MCF 10A (cell line): ENCODE measurements at regions not wholly inside any gene's neighbourhood (a gene's known extent, or its start where the extent isn't known, plus 50 kb on each side); places are given as distances from the start of the nearest gene placed in this dataset.

Experiments used
- BruUV-seq: library from RNA; stranded (reverse); fragments of 400-500 nt; replicated peaks from 2 replicates; lab custom pipeline; 2021; lab: Mats Ljungman, UMichigan
- CTCF ChIA-PET: fragments of 300-600 bp; sonication (Branson Sonifier 250); formaldehyde crosslinking; extraction: SDS; loops from one replicate; lab custom pipeline; 2021; ENCODE audit warnings: antibody characterized with exemption, inconsistent platforms; lab: Yijun Ruan, JAX
- POLR2A ChIA-PET: fragments of 300-600, 350-650 bp; sonication (Branson Sonifier 250); formaldehyde crosslinking; extraction: SDS; loops from one replicate; lab custom pipeline; 2020; ENCODE audit warnings: antibody characterized with exemption, inconsistent platforms; lab: Yijun Ruan, JAX
- DNase-seq: peaks from one replicate; pipeline ENCODE4 v3.0.0-alpha.2; 2018; ENCODE audit not compliant: unreplicated experiment
- H3K27ac Mint-ChIP-seq: one replicate; pipeline ENCODE4 v1.8.0; 2022; ENCODE audit warnings: mild to moderate bottlenecking, low read depth, mixed read lengths; ENCODE audit not compliant: unreplicated experiment
- H3K27me3 Mint-ChIP-seq: one replicate; pipeline ENCODE4 v1.8.0; 2022; ENCODE audit warnings: mixed read lengths; ENCODE audit not compliant: insufficient read depth, unreplicated experiment
- H3K36me3 Mint-ChIP-seq: one replicate; pipeline ENCODE4 v1.8.0; 2022; ENCODE audit warnings: mild to moderate bottlenecking, moderate library complexity, mixed read lengths; ENCODE audit not compliant: insufficient read depth, unreplicated experiment
- H3K4me1 Mint-ChIP-seq: one replicate; pipeline ENCODE4 v1.8.0; 2022; ENCODE audit warnings: mixed read lengths; ENCODE audit not compliant: insufficient read depth, unreplicated experiment
- H3K4me3 Mint-ChIP-seq: one replicate; pipeline ENCODE4 v1.8.0; 2022; ENCODE audit warnings: mild to moderate bottlenecking, moderate library complexity, mixed read lengths; ENCODE audit not compliant: unreplicated experiment
- H3K9me3 Mint-ChIP-seq: one replicate; pipeline ENCODE4 v1.8.0; 2022; ENCODE audit warnings: mixed read lengths; ENCODE audit not compliant: unreplicated experiment
- intact Hi-C: fragments of 100-400 bp; cut with micrococcal nuclease; formaldehyde crosslinking; loops from 2 replicates; pipeline ENCODE4 v1.14.1; 2022
- TF ChIP-seq, protein P1 (sequence below): fragments of 200-600 bp; IDR thresholded peaks from one replicate; pipeline ENCODE4 v1.8.0; 2022; ENCODE audit warnings: antibody characterized with exemption, mild to moderate bottlenecking; ENCODE audit not compliant: unreplicated experiment

DNA sequence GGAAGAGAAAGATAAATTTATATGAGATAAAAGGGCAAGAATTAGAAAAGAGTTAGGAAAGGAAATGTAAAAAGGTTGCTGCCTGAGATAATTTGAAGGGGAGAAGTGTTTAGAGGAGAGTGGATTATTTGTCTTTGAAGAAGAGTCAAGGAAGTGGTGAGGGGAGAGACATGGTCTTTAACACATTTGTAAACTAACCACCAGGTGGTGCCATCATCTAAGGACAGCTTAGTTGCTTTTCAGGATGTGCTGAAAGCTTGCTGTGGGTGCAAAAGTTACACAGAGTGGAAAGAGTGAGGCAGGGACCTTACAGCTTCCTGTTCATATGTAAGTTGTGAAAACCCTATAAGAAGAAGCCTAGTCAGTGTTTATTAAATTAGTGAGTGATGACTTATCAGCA lies 114.1 kb upstream of the DNAJC19 start:
- Mint-ChIP-seq H3K27me3 (no peaks in the 10 kb centered on the region), H3K4me3 (no peak overlapping the region), H3K27ac (no peak overlapping the region), H3K9me3 (peaks cover 9% of the 10 kb centered on the region), H3K4me1 (no peaks in the 10 kb centered on the region), H3K36me3 (no peaks in the 10 kb centered on the region)
- ChIA-PET CTCF (interaction anchor here (0.6 to 1.0 kb wide), 4 partner anchors 30 to 1166 kb away, joined by 3 to 4 read pairs (median 4); no protein-coding TSS in a partner anchor), POLR2A (no interaction called here)
- BruUV-seq, result no TSS peak
- intact Hi-C loops, result no loop called here
- TF ChIP-seq, protein P1, sequence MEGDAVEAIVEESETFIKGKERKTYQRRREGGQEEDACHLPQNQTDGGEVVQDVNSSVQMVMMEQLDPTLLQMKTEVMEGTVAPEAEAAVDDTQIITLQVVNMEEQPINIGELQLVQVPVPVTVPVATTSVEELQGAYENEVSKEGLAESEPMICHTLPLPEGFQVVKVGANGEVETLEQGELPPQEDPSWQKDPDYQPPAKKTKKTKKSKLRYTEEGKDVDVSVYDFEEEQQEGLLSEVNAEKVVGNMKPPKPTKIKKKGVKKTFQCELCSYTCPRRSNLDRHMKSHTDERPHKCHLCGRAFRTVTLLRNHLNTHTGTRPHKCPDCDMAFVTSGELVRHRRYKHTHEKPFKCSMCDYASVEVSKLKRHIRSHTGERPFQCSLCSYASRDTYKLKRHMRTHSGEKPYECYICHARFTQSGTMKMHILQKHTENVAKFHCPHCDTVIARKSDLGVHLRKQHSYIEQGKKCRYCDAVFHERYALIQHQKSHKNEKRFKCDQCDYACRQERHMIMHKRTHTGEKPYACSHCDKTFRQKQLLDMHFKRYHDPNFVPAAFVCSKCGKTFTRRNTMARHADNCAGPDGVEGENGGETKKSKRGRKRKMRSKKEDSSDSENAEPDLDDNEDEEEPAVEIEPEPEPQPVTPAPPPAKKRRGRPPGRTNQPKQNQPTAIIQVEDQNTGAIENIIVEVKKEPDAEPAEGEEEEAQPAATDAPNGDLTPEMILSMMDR, result peak; percentile 15
- peak; percentile 52 for DNase-seq

DNA sequence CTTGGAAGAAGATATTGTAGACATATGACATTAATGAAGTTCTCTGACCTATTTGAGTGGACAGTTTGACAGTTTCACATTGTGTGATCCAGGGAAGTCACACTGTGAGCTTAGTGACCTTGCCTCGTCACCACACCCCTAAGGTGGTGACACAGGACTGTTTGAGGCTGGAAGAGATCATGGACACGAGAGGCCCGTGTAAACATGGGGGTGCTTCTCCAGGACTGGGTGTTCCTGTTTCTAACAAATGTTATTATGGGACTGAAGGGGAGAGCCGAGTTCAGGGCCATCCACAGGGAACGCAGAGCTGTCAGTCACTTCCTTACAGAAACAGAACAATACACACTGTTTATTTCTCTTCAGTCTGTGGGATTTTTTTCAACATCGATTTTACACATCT lies 96.5 kb upstream of the DNAJC19 start:
- intact Hi-C loops, result no loop called here
- CTCF ChIA-PET, result no interaction called here
- POLR2A ChIA-PET, result no interaction called here

DNA sequence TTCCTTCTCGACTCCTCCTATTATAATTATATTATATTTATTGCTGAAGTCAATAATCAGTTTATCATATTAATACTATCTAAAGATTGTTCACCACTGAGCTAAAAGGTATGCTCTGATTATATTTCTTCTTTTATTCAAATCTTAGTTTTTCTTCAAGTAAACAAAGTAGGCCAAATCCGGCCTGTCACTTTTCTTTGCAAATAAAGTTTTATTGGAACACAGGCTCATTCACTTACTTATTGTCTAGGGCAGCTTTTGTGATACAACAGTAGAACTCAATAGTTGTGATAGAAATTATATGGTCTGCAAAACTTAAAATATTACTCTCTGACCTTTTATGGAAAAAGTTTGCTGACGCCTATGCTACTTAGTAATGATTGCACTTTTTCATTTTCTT lies 92.4 kb upstream of the DNAJC19 start:
- H3K9me3 Mint-ChIP-seq, result no peaks in the 10 kb centered on the region
- intact Hi-C loops, result no loop called here
- no peak overlapping the region for H3K4me3 Mint-ChIP-seq
- BruUV-seq, result no TSS peak
- no peak overlapping the region for H3K27ac Mint-ChIP-seq
- H3K27me3 Mint-ChIP-seq, result no peaks in the 10 kb centered on the region
- no peaks in the 10 kb centered on the region for H3K36me3 Mint-ChIP-seq
- TF ChIP-seq, protein P1, result no peak
- peaks cover 8% of the 10 kb centered on the region for H3K4me1 Mint-ChIP-seq
- POLR2A ChIA-PET, result no interaction called here
- DNase-seq, result no peak
- CTCF ChIA-PET, result no interaction called here

More for the DNA sequence above, 96.5 kb upstream of the DNAJC19 start:
- no peaks in the 10 kb centered on the region for H3K36me3 Mint-ChIP-seq
- TF ChIP-seq, protein P1, result no peak
- BruUV-seq, result no TSS peak
- DNase-seq, result no peak
- no peaks in the 10 kb centered on the region for H3K27me3 Mint-ChIP-seq
- no peak overlapping the region for H3K4me3 Mint-ChIP-seq
- peaks cover 8% of the 10 kb centered on the region for H3K4me1 Mint-ChIP-seq
- no peaks in the 10 kb centered on the region for H3K9me3 Mint-ChIP-seq
- H3K27ac Mint-ChIP-seq, result no peak overlapping the region

DNA sequence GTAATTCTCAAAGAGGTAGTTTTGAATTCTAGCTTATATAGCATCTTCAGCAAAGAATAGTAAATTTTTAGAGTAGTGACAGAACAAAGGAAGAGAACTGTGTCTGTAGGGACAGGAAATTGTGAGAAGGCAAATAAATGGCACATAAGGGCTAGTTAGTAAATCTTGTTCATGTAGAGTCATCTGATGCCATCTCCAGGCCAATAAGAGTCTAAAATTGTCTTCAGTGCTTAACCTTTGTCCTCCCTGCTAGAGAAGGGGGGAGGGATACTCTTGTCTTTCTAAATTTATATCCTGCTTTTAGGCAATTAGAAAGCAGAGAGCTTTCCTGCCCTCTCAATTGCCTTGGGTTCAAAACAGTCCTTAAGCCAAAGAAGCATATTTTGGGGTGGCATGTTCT lies 87.0 kb upstream of the DNAJC19 start:
- intact Hi-C loops, result no loop called here
- Mint-ChIP-seq H3K4me3 (no peak overlapping the region), H3K36me3 (no peaks in the 10 kb centered on the region), H3K4me1 (no peaks in the 10 kb centered on the region), H3K27ac (no peak overlapping the region), H3K27me3 (no peaks in the 10 kb centered on the region), H3K9me3 (peaks cover 17% of the 10 kb centered on the region)
- no TSS peak for BruUV-seq
- ChIA-PET CTCF (interaction anchor here (1.1 kb wide), 1 partner anchor 8 kb away, joined by 3 read pairs; no protein-coding TSS in a partner anchor), POLR2A (no interaction called here)
- no peak for DNase-seq
- TF ChIP-seq, protein P1, result no peak
